HL-60 (cell line): ENCODE measurements at regions not wholly inside any gene's neighbourhood (a gene's known extent, or its start where the extent isn't known, plus 50 kb on each side); places are given as distances from the start of the nearest gene placed in this dataset.

Experiments
- TF ChIP-seq, protein P1 (sequence below): IDR thresholded peaks from one replicate; pipeline ENCODE4 v1.5.1; 2011; ENCODE audit warnings: low read length, control low read depth, inconsistent platforms; ENCODE audit not compliant: insufficient read depth
- TF ChIP-seq, protein P2 (sequence below): IDR thresholded peaks from 2 replicates; pipeline ENCODE4 v1.6.1; 2012; ENCODE audit warnings: low read depth; ENCODE audit not compliant: insufficient replicate concordance

DNA sequence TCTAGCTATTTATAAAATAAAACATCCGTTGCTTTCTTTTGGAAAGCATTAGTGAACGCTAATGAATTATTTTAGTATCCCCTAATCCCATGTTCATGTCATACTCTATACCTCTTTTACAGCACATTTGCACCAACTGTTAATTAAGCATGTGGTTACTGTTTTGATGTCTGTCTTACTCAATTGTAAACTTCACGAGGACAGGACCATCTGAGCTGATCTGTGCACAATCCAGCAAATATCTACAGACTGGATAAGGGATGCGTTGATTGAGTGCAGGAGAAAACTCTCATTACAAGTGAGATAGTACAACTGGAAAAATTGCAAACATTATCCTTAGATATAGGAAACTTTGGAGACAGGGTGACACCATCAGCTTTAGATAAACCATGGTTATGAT is 201.1 kb downstream of the PCDH20 start:
- TF ChIP-seq, protein P1, sequence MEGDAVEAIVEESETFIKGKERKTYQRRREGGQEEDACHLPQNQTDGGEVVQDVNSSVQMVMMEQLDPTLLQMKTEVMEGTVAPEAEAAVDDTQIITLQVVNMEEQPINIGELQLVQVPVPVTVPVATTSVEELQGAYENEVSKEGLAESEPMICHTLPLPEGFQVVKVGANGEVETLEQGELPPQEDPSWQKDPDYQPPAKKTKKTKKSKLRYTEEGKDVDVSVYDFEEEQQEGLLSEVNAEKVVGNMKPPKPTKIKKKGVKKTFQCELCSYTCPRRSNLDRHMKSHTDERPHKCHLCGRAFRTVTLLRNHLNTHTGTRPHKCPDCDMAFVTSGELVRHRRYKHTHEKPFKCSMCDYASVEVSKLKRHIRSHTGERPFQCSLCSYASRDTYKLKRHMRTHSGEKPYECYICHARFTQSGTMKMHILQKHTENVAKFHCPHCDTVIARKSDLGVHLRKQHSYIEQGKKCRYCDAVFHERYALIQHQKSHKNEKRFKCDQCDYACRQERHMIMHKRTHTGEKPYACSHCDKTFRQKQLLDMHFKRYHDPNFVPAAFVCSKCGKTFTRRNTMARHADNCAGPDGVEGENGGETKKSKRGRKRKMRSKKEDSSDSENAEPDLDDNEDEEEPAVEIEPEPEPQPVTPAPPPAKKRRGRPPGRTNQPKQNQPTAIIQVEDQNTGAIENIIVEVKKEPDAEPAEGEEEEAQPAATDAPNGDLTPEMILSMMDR, result no peak
- TF ChIP-seq, protein P2, sequence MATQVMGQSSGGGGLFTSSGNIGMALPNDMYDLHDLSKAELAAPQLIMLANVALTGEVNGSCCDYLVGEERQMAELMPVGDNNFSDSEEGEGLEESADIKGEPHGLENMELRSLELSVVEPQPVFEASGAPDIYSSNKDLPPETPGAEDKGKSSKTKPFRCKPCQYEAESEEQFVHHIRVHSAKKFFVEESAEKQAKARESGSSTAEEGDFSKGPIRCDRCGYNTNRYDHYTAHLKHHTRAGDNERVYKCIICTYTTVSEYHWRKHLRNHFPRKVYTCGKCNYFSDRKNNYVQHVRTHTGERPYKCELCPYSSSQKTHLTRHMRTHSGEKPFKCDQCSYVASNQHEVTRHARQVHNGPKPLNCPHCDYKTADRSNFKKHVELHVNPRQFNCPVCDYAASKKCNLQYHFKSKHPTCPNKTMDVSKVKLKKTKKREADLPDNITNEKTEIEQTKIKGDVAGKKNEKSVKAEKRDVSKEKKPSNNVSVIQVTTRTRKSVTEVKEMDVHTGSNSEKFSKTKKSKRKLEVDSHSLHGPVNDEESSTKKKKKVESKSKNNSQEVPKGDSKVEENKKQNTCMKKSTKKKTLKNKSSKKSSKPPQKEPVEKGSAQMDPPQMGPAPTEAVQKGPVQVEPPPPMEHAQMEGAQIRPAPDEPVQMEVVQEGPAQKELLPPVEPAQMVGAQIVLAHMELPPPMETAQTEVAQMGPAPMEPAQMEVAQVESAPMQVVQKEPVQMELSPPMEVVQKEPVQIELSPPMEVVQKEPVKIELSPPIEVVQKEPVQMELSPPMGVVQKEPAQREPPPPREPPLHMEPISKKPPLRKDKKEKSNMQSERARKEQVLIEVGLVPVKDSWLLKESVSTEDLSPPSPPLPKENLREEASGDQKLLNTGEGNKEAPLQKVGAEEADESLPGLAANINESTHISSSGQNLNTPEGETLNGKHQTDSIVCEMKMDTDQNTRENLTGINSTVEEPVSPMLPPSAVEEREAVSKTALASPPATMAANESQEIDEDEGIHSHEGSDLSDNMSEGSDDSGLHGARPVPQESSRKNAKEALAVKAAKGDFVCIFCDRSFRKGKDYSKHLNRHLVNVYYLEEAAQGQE, result no peak
